IgD-negative memory B cell (primary cell): ENCODE measurements at regions not wholly inside any gene's neighbourhood (a gene's known extent, or its start where the extent isn't known, plus 50 kb on each side); places are given as distances from the start of the nearest gene placed in this dataset.

Source experiments
- H3K27ac Mint-ChIP-seq, 3 donors: one replicate each; pipeline ENCODE4 v1.8.0; 2020 to 2022; ENCODE audit warnings: mild to moderate bottlenecking in 3 of 3, mixed read lengths in 3 of 3, moderate library complexity in 1 of 3
- H3K27me3 Mint-ChIP-seq: one replicate; pipeline ENCODE4 v1.8.0; 2021; ENCODE audit warnings: mixed read lengths
- H3K36me3 Mint-ChIP-seq: one replicate; pipeline ENCODE4 v1.8.0; 2020; ENCODE audit warnings: mild to moderate bottlenecking, mixed read lengths
- H3K4me1 Mint-ChIP-seq, 3 donors: one replicate each; pipeline ENCODE4 v1.8.0; 2020 to 2022; ENCODE audit warnings: mixed read lengths in 3 of 3, mild to moderate bottlenecking in 1 of 3
- H3K4me3 Mint-ChIP-seq, 4 donors: one replicate each; pipeline ENCODE4 v1.8.0; 2020 to 2022; ENCODE audit warnings: mild to moderate bottlenecking in 4 of 4, mixed read lengths in 4 of 4, moderate library complexity in 3 of 4
- H3K9me3 Mint-ChIP-seq, 3 donors: one replicate each; pipeline ENCODE4 v1.8.0; 2020 to 2021; ENCODE audit warnings: mixed read lengths in 3 of 3, mild to moderate bottlenecking in 1 of 3

DNA sequence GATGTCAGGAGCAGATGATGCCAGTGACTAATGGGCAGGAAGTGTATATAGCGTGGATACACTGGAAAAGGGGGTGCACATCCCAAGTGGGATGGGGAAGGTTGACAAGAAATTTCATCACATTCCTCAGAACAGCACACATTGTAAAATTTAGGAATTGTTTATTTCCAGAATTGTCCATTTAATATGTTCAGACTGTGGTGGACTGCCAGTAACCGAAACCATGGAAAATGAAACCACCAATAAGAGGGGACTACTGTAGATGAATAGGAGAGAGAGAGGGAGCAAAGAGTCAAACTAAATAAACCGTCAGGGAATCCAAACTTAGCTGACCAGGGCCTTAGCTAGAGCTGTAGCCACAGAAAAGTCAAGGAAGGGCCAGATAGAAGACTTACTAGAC is 164.4 kb upstream of the PRDM1 start:
- no peak overlapping the region for H3K4me3 Mint-ChIP-seq
- H3K27ac Mint-ChIP-seq, result no peak overlapping the region
- peaks cover 0 to 2% (median 0%) of the 10 kb centered on the region in 3 donors for H3K4me1 Mint-ChIP-seq
- no peaks in the 10 kb centered on the region for H3K36me3 Mint-ChIP-seq
- peaks cover 11% of the 10 kb centered on the region for H3K27me3 Mint-ChIP-seq
- no peaks in the 10 kb centered on the region for H3K9me3 Mint-ChIP-seq

DNA sequence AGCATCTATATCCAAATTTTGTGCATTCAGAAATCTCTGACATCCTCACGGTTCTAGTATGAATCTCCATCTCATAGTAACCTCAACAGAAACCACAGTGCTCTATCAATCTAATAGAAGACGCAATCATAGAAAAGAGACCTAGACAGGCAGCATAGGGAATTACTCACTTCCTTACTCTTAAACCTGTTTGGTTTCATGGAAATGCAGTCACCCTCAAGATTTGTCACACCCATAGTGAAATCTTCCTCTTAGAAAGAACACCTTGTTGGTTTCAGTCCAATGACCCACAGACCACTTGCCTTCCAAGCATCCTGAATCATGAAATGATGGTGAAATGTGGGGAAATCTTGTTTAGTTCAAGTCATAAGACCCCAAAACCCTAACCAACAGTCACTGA is 166.1 kb upstream of the PRDM1 start:
- Mint-ChIP-seq H3K27me3 (peaks cover 12% of the 10 kb centered on the region), H3K4me3 (no peak overlapping the region)

DNA sequence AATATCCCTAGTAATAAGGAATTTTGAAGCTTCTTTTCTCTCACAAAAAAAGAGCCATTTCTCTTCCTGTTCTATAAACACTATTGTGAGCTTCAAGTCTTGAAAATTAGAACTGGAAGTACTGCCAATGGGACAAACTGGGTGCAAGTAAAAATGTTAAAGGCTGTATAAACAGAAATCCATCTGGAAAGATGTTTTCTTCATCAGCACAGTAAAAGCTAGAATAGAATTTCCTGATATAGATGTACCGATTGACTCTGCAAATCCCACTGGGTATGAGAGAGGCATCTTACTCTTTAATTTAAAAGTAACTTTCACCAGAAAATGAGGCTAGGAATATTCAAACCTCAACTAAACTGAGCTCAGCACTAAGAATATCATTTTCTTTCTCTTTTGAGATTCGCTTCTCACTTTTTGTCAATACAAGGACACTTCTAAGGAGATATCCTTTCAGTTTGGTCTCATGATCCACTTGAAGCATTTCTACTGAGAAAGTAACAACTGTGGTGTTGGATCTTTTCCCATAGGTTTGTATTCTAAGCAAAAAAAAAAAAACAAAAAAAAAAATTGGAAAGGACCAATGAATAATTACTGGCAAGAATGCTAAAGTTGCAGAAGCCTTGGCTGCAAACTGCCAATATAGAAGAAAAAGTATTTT is 169.0 kb upstream of the PRDM1 start:
- Mint-ChIP-seq H3K9me3 (peaks cover 0 to 3% (median 3%) of the 10 kb centered on the region in 3 donors), H3K4me1 (peaks cover 0 to 2% (median 0%) of the 10 kb centered on the region in 3 donors), H3K36me3 (no peaks in the 10 kb centered on the region), H3K27me3 (peaks cover 11% of the 10 kb centered on the region), H3K4me3 (no peak overlapping the region), H3K27ac (no peak overlapping the region)

More for the DNA sequence above, 166.1 kb upstream of the PRDM1 start:
- Mint-ChIP-seq H3K4me1 (peaks cover 0 to 2% (median 0%) of the 10 kb centered on the region in 3 donors), H3K27ac (no peak overlapping the region), H3K9me3 (peaks cover 0 to 3% (median 2%) of the 10 kb centered on the region in 3 donors), H3K36me3 (no peaks in the 10 kb centered on the region)

DNA sequence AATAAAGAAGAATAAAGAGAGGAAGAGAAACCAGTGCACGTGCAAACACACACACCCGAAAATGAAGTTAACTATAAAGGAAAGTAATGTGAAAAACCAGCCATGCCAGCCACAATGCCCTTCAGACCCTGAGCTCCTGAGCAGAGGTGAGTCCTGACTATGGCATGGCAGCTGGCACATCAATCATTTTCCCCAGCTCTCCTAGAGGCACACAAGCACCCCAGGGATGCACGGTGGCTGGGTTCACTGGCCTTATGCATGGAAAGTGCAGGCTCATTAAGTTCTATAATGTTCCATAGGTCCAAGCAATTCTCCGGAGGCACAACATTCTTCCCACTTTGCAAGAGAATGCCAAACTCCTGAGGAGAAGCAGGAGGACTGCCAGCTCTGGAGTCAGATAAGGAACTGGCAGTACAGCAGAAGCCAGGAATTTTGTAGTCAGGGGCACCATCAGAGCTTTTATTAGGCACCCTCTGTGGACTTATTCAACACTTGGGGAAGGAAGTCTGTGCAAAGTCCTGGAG is 175.0 kb upstream of the PRDM1 start:
- Mint-ChIP-seq H3K9me3 (peaks cover 2 to 3% (median 3%) of the 10 kb centered on the region in 3 donors), H3K4me3 (no peak overlapping the region), H3K27ac (no peak overlapping the region), H3K4me1 (peaks cover 0 to 6% (median 2%) of the 10 kb centered on the region in 3 donors), H3K27me3 (peaks cover 2% of the 10 kb centered on the region), H3K36me3 (no peaks in the 10 kb centered on the region)

DNA sequence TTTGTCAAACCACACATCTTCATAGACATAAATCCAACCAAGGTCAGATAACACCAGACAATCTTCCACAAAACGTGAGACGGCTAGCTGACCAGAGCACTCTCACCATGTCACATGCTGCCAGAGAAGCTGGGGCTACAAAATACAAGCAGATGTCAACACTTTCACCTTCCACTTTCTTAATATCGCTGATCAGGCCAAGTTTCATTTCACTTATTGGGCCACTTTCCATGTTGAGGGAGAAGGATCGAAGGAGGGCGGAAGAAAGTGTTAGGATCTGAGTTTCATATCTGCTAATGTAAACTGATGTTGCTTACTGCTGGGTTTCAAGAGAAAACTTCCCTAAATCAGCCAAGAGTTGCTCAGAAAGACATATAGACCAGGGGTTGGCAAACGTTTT is 177.0 kb upstream of the PRDM1 start:
- peaks cover 0 to 2% (median 2%) of the 10 kb centered on the region in 3 donors for H3K9me3 Mint-ChIP-seq
- peaks cover 0 to 6% (median 2%) of the 10 kb centered on the region in 3 donors for H3K4me1 Mint-ChIP-seq
- no peak overlapping the region for H3K4me3 Mint-ChIP-seq
- no peaks in the 10 kb centered on the region for H3K36me3 Mint-ChIP-seq
- peaks cover 2% of the 10 kb centered on the region for H3K27me3 Mint-ChIP-seq
- no peak overlapping the region for H3K27ac Mint-ChIP-seq

DNA sequence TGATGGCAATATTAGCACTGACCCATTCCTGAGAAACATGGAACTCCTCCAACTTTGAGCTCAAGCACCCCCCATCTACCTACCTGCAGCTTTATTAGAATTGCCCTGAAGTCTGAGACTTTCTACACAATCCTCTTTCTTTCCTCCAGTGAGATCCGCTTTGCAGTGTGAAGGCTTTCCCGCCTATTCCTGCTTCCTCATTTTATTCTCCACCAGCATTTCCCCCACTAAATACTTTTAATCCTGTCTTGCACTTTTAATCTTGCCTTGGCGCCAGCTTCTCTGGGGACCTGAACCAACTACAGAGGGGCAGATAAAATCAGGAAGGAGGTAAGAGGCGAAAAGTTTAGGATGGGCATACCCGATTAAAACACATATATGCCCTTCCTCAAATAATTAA is 178.1 kb upstream of the PRDM1 start:
- Mint-ChIP-seq H3K36me3 (peaks cover 1% of the 10 kb centered on the region), H3K9me3 (peaks cover 0 to 2% (median 0%) of the 10 kb centered on the region in 3 donors), H3K27ac (peak overlapping the region in 1 of 3 donors; percentile 32), H3K27me3 (peaks cover 2% of the 10 kb centered on the region), H3K4me1 (peaks cover 0 to 6% (median 2%) of the 10 kb centered on the region in 3 donors), H3K4me3 (no peak overlapping the region)

DNA sequence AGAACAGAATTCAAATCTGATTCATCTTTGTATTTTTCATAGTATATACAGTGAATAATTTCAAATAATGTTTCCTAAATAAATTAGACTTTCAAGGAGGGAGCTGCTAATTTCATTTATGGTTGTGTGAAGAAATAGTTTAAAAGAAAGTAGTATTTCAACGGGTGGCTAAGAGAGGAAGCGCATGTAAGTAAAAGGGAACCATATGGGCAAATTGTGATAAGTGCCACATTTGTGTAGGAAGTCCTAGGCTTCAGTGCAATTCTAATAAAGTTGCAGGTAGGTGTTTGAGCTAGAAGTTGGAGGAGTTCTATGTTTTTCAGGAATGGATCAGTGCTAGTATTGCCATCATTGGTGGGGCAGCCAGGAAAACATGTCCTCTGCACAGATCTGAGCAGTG is 178.8 kb upstream of the PRDM1 start:
- Mint-ChIP-seq H3K36me3 (peaks cover 1% of the 10 kb centered on the region), H3K4me3 (peak overlapping the region in 1 of 4 donors; percentile 23), H3K27ac (peak overlapping the region in 1 of 3 donors; percentile 32), H3K9me3 (peaks cover 0 to 2% (median 0%) of the 10 kb centered on the region in 3 donors), H3K4me1 (peaks cover 0 to 6% (median 2%) of the 10 kb centered on the region in 3 donors), H3K27me3 (no peaks in the 10 kb centered on the region)

DNA sequence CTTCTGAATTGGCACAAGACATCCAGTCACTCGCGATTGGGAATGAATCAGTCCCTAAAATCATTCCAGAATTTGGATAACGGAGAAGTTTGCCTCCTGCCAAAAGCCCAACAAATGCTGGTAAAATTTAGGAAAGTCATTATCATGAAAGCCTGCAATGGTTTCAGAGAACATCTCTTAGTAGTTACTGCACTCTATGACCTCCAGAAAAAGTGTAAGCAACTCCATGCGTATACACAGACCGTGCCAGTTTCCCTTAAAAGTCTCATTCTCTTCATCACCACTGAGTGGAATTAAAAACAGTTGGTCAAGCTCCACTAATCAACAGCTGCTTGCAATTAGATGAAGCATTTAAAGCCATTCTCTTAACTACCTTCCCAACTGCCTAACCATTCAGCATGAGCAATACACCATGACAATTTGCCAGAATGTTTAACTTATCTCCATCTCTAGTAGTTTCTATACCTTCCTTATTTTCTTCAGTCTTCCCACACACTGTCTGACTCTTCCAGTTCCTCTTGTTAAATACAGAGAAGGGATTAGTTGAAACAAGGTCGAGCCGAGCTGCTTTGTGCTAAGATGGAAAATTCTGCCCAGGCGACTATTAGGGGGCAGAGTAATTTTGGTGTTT is 183.6 kb upstream of the PRDM1 start:
- no peaks in the 10 kb centered on the region for H3K9me3 Mint-ChIP-seq

DNA sequence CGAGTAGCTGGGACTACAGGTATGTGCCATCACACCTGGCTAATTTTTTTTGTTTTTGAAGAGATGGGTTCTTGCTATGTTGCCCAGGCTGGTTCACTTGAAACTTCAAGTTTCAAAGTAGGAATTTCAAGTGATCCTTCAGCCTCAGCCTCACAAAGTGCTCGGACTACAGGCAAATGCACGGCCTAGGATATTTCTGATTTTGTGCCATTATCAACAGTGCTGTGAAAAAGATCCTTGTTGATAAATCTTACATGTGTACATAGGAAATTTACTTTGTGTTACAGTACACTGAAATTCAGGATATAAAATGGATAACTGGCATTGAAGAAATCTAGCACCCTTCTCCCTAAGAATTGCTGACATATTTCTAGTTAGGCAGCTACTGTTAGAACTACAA is 184.6 kb upstream of the PRDM1 start:
- H3K9me3 Mint-ChIP-seq, result no peaks in the 10 kb centered on the region
- no peak overlapping the region for H3K4me3 Mint-ChIP-seq
- peaks cover 0 to 9% (median 5%) of the 10 kb centered on the region in 3 donors for H3K4me1 Mint-ChIP-seq
- peaks cover 1% of the 10 kb centered on the region for H3K36me3 Mint-ChIP-seq
- peaks cover 4% of the 10 kb centered on the region for H3K27me3 Mint-ChIP-seq
- no peak overlapping the region for H3K27ac Mint-ChIP-seq

More for the DNA sequence above, 183.6 kb upstream of the PRDM1 start:
- Mint-ChIP-seq H3K36me3 (peaks cover 1% of the 10 kb centered on the region), H3K27ac (no peak overlapping the region), H3K4me1 (peaks cover 0 to 9% (median 5%) of the 10 kb centered on the region in 3 donors), H3K27me3 (peaks cover 4% of the 10 kb centered on the region), H3K4me3 (no peak overlapping the region)

DNA sequence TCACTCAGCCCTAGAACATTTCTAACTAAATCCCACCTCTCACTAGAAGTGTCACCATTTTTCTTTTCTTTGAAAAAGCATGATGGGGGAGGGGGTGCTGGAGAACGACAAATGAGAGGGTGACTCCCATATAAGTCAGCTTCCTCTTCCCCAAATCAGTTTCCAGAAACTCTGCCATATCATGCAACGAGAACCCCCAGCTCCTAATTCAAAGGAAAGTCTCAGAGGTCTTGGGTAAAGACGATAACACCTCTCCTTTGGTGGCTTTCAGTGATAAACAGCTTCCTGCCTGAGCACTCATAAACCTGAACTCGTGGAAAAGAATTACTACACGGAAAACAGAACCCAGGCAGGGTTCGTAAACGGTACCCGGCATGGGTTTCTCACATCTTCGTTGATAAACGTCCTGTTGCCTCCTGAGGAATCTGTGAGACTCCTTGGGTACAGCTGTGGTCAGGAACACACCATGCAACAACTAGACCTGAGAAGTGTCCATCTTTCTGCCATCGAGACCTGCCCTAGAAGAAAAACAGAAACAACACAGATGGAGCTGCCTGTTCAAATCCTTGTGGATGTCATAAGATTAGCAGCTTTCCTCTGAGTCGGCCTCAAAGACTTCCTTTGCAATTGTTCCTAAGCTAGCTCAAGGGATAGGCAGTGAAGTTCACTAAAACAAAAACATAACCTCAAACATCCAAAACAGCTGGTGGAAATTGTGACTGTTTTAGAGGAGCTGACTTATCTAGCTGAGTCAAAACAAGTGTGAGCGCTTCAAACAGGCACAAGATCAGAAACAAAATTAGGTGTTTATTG is 185.8 kb upstream of the PRDM1 start:
- Mint-ChIP-seq H3K36me3 (peaks cover 1% of the 10 kb centered on the region), H3K27me3 (peaks cover 4% of the 10 kb centered on the region), H3K4me1 (peaks cover 0 to 9% (median 5%) of the 10 kb centered on the region in 3 donors), H3K27ac (peak overlapping the region in 1 of 3 donors; percentile 45), H3K4me3 (peak overlapping the region in 1 of 4 donors; percentile 9), H3K9me3 (no peaks in the 10 kb centered on the region)

DNA sequence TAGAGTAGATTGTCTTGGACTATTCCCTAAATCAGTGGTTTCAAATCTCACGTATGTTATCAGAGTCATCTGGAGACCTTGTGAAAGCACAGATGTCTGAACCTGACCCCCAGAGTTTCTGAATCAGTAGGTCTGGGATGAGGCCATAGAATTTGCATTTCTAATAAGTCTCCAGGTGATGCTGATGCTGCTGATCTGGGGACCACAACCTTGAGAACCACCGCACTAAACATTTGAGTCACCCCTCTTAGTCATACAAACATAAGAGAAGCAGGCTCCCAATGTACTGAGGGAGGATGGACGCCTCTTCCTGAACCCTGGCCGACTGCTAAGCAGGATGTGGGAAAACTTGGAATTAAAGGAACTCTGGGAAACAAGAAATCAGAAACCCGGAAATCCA is 187.8 kb upstream of the PRDM1 start:
- Mint-ChIP-seq H3K4me1 (peaks cover 0 to 9% (median 7%) of the 10 kb centered on the region in 3 donors), H3K9me3 (no peaks in the 10 kb centered on the region), H3K27ac (no peak overlapping the region), H3K36me3 (no peaks in the 10 kb centered on the region), H3K4me3 (no peak overlapping the region), H3K27me3 (peaks cover 4% of the 10 kb centered on the region)

DNA sequence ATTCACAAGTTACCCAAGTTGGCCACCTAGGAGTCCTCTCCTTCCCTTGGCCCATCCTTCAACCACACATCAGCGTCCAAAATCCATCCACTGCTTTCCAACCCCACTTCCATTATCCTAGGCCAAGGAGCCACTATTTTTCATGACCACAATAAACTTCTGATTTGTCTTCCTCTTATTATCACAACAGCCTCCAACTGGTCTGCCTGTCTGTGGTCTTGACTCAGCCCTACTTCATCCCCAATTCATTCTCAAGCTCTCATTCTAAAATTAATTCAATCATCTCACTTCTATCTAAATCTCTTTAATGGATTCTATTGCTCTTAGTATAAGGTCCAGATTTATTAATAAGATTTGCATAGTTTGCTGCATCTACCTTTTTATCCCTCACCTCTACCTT is 189.0 kb upstream of the PRDM1 start:
- H3K9me3 Mint-ChIP-seq, result no peaks in the 10 kb centered on the region
- H3K27ac Mint-ChIP-seq, result no peak overlapping the region
- H3K27me3 Mint-ChIP-seq, result peaks cover 4% of the 10 kb centered on the region
- H3K4me3 Mint-ChIP-seq, result no peak overlapping the region
- H3K4me1 Mint-ChIP-seq, result peaks cover 7 to 16% (median 14%) of the 10 kb centered on the region in 3 donors
- H3K36me3 Mint-ChIP-seq, result no peaks in the 10 kb centered on the region

DNA sequence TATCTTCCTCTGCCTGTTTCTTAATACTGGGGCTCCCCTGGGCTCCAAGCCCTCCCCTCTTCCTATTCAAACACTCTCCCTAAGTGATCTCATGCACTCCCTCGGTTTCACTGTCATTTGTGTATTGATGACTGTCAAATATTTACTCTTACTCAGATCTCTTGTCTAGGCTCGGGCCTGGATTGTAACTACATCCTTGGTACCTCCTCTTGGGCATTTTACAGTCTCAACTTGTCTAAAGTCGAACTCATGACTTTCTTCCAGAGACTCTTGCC is 189.4 kb upstream of the PRDM1 start:
- Mint-ChIP-seq H3K9me3 (no peaks in the 10 kb centered on the region), H3K27me3 (peaks cover 4% of the 10 kb centered on the region), H3K36me3 (no peaks in the 10 kb centered on the region), H3K4me3 (no peak overlapping the region), H3K4me1 (peaks cover 7 to 16% (median 14%) of the 10 kb centered on the region in 3 donors), H3K27ac (no peak overlapping the region)

DNA sequence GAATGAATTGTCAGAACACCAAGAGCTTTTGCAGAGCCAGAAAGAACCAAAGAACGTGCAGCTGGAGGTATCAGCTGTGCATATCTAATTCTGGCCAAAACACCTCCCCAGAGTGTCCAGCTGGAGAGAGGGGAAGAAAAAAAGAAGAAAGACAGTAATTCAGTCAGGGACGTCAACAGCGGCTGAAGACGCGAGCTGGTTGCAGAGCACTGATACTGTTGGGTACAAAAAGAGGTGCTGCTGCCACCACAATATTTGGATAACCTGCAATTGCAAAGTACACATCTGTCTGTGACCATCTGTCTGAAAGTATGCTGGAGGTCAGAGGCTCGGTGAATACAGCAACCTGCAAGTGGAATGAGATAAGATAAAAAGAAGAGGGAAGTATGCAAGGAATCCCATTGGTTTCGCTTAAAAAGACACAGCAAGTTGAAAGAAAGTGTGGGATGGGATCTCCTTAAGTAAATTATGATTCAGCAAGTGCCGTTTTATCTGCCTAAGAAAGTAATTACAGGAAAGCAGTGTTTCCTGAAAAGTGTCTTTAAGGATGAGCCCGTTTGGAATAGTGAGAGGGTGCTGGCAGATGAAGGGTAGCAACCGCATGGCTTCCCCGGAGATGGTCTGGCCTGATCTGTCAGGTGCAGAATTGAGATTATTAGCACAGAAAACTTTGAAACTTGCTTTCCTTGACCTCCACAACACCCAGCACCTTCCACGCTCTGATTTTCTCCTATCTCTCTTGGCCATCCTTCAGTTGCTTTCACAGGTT is 189.9 kb upstream of the PRDM1 start:
- Mint-ChIP-seq H3K4me3 (no peak overlapping the region), H3K36me3 (no peaks in the 10 kb centered on the region), H3K4me1 (peaks cover 7 to 19% (median 14%) of the 10 kb centered on the region in 3 donors), H3K27ac (no peak overlapping the region), H3K27me3 (peaks cover 4% of the 10 kb centered on the region), H3K9me3 (no peaks in the 10 kb centered on the region)
